T-helper 17 cell (primary cell): ENCODE measurements at regions not wholly inside any gene's neighbourhood (a gene's known extent, or its start where the extent isn't known, plus 50 kb on each side); places are given as distances from the start of the nearest gene placed in this dataset.
"Not testable (repeated sequence)": the region's sequence is repeated elsewhere in the genome, so short reads cannot be mapped to it uniquely, and the experiment has no call there.

Experiments used
- ATAC-seq: fragments of 150-1000 bp; cut with Tn5 transposase; 2 replicates; pipeline ENCODE4 v1.10.0; 2021; ENCODE audit warnings: mild to moderate bottlenecking, moderate library complexity
- DNase-seq, 3 donors: peaks; one replicate each; pipeline versions ENCODE4 v3.0.0 to v3.0.0-alpha.2; 2020 to 2021
- H3K9me3 ChIP-seq: one replicate; pipeline ENCODE4 v1.7.0; 2013; ENCODE audit warnings: low read length, mild to moderate bottlenecking; ENCODE audit not compliant: control insufficient read depth, poor library complexity, severe bottlenecking
- H3K27ac Mint-ChIP-seq: one replicate; pipeline ENCODE4 v1.8.0; 2022; ENCODE audit warnings: mild to moderate bottlenecking, moderate library complexity, mixed read lengths
- H3K27me3 Mint-ChIP-seq: one replicate; pipeline ENCODE4 v1.8.0; 2022; ENCODE audit warnings: mixed read lengths
- H3K36me3 Mint-ChIP-seq: one replicate; pipeline ENCODE4 v1.8.0; 2022; ENCODE audit warnings: low read depth, mixed read lengths
- H3K4me1 Mint-ChIP-seq: one replicate; pipeline ENCODE4 v1.8.0; 2022; ENCODE audit warnings: mild to moderate bottlenecking, mixed read lengths
- H3K4me3 Mint-ChIP-seq: one replicate; pipeline ENCODE4 v1.8.0; 2022; ENCODE audit warnings: mild to moderate bottlenecking, moderate library complexity, mixed read lengths

DNA sequence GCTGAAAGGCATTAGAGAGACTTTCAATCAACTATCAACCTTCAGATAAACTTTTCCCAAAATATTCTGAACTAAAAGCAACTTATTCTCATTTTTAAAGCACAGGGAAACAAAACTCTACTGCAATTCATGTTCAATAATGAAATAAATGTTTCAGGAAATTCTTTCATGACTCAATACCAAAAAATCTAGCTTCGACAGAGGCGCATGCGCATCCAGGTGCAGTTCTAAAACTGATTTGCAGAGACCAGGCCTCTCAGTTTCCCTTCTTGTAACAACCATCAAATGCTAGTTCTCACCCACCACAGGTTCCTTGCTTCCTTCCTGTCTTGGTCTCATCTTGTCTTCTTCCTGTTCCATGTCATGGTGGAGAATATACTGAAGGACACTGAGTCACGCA, 55.3 kb upstream of the NRBF2 start:
- H3K4me3 Mint-ChIP-seq, result no peak overlapping the region
- H3K27ac Mint-ChIP-seq, result no peak overlapping the region

GRCh38 chr10:63072951-63073350, 60.2 kb upstream of the NRBF2 start:
- Mint-ChIP-seq H3K27ac (no peak overlapping the region), H3K4me3 (no peak overlapping the region), H3K27me3 (peaks cover 69% of the 10 kb centered on the region), H3K36me3 (peaks cover 3% of the 10 kb centered on the region), H3K4me1 (peaks cover 3% of the 10 kb centered on the region)
- no peaks in the 10 kb centered on the region for H3K9me3 ChIP-seq
- DNase-seq (no peak), ATAC-seq (no peak)

More for the DNA sequence above, 55.3 kb upstream of the NRBF2 start:
- peaks cover 52% of the 10 kb centered on the region for H3K27me3 Mint-ChIP-seq
- DNase-seq, result no peak
- H3K36me3 Mint-ChIP-seq, result no peaks in the 10 kb centered on the region
- no peak for ATAC-seq
- H3K9me3 ChIP-seq, result no peaks in the 10 kb centered on the region
- H3K4me1 Mint-ChIP-seq, result peaks cover 4% of the 10 kb centered on the region

- peaks cover 3% of the 10 kb centered on the region for H3K4me1 Mint-ChIP-seq
- peaks cover 3% of the 10 kb centered on the region for H3K36me3 Mint-ChIP-seq
- peaks cover 76% of the 10 kb centered on the region for H3K27me3 Mint-ChIP-seq
- no peak overlapping the region for H3K27ac Mint-ChIP-seq
- no peak overlapping the region for H3K4me3 Mint-ChIP-seq
- ATAC-seq, result no peak
- H3K9me3 ChIP-seq, result no peaks in the 10 kb centered on the region
- DNase-seq, result no peak
These were observed 62.0 kb upstream of the NRBF2 start for GRCh38 chr10:63071145-63071544.

DNA sequence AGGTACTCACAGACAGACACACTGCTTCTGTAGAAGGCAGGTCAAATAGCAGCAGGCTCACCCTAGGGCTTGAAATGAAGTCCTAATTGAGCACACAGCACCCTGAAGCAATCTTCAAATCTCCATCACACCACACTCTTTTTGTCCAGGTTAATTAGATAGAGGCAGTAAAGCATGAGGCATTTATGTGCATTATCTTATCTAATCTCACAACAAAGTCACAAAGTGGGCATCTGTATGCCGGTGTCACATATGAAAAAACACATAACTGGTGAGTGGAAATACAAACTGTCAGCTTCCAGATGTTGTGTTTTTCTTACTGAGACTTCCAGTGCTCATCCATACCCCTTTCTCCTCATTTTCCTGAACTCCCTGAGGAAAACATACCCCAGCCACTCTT, 63.8 kb upstream of the NRBF2 start:
- H3K27ac Mint-ChIP-seq, result no peak overlapping the region
- H3K27me3 Mint-ChIP-seq, result peaks cover 74% of the 10 kb centered on the region
- no peak overlapping the region for H3K4me3 Mint-ChIP-seq
- no peak for DNase-seq
- no peak for ATAC-seq
- H3K36me3 Mint-ChIP-seq, result peaks cover 3% of the 10 kb centered on the region
- H3K4me1 Mint-ChIP-seq, result peaks cover 5% of the 10 kb centered on the region
- H3K9me3 ChIP-seq, result no peaks in the 10 kb centered on the region

DNA sequence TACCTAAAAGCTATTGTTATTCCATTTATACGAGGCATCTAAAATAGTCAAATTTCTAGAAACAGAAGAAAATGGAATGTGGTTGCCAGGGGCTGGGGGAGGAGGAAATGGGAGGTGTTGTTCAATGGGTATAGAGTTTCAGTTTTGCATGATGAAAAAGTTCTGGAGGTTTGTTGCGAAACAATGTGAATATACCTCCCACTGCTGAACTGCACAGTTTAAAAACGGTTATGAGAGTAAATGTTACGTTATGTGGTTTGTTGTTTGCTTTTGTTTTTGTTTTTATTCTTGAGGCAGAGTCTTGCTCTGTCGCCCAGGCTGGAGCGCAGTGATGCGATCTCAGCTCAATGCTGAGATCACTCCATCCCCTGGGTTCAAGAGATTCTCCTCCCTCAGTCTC, 64.9 kb upstream of the NRBF2 start:
- no peak for ATAC-seq

GRCh38 chr10:63066606-63067005, 66.5 kb upstream of the NRBF2 start:
- Mint-ChIP-seq H3K4me1 (peaks cover 5% of the 10 kb centered on the region), H3K36me3 (no peaks in the 10 kb centered on the region), H3K4me3 (no peak overlapping the region), H3K27me3 (peaks cover 73% of the 10 kb centered on the region), H3K27ac (no peak overlapping the region)
- no peaks in the 10 kb centered on the region for H3K9me3 ChIP-seq
- no peak for DNase-seq
- no peak for ATAC-seq

More for the DNA sequence above, 64.9 kb upstream of the NRBF2 start:
- peaks cover 5% of the 10 kb centered on the region for H3K4me1 Mint-ChIP-seq
- H3K27ac Mint-ChIP-seq, result no peak overlapping the region
- H3K27me3 Mint-ChIP-seq, result peaks cover 74% of the 10 kb centered on the region
- H3K4me3 Mint-ChIP-seq, result no peak overlapping the region
- DNase-seq, result no peak
- H3K9me3 ChIP-seq, result no peaks in the 10 kb centered on the region
- H3K36me3 Mint-ChIP-seq, result peaks cover 3% of the 10 kb centered on the region

- Mint-ChIP-seq H3K27ac (no peak overlapping the region), H3K36me3 (no peaks in the 10 kb centered on the region)
- no peak for DNase-seq
These were observed 68.4 kb upstream of the NRBF2 start for GRCh38 chr10:63064706-63065105.

DNA sequence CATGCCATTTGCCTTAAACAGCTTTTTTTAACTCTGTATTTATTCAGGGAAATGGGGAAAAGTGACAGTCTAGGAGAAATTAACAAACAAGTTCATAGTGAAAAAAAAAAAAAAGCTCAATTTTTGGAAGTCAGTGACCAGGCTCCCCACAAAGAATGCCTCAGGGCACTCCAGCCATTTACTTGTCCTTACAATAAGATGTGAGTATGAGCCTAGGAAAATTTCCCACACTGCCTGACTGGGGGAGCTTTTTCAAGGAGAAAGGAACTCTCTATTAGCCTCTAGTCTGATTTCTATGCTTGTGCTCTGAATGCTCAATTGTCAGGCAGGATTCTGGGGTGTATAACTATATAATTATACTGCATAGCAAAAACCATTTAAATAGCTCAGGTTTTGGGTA, 74.9 kb upstream of the NRBF2 start:
- ATAC-seq, result no peak
- Mint-ChIP-seq H3K4me3 (no peak overlapping the region), H3K4me1 (no peaks in the 10 kb centered on the region), H3K27me3 (peaks cover 19% of the 10 kb centered on the region), H3K27ac (no peak overlapping the region), H3K36me3 (no peaks in the 10 kb centered on the region)
- no peaks in the 10 kb centered on the region for H3K9me3 ChIP-seq
- DNase-seq, result no peak

More at GRCh38 chr10:63064706-63065105, 68.4 kb upstream of the NRBF2 start:
- H3K4me3 Mint-ChIP-seq, result no peak overlapping the region
- no peak for ATAC-seq
- H3K27me3 Mint-ChIP-seq, result peaks cover 60% of the 10 kb centered on the region
- peaks cover 5% of the 10 kb centered on the region for H3K4me1 Mint-ChIP-seq
- no peaks in the 10 kb centered on the region for H3K9me3 ChIP-seq

DNA sequence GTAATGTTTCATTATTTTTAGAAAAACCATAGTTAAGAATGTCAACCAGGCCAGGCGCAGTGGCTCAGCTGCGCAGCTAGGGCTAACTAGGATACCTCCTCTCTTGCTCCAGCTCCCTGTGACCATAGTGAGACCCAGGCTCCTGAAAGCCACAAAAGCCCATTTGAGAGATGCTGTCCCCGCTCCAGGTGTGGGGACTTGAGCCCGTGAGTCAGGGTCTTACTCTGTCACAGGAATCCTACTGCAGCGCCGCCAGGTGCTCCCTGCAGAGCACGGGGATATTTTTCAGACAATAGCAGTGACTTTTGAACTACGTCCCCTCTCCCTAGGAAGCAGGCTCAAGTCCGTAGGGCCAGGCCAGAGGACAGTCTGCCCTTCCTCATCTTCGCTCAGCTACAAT, 75.6 kb upstream of the NRBF2 start:
- Mint-ChIP-seq H3K27me3 (peaks cover 16% of the 10 kb centered on the region), H3K4me3 (no peak overlapping the region), H3K4me1 (no peaks in the 10 kb centered on the region), H3K27ac (no peak overlapping the region), H3K36me3 (no peaks in the 10 kb centered on the region)
- DNase-seq, result no peak
- no peak for ATAC-seq
- no peaks in the 10 kb centered on the region for H3K9me3 ChIP-seq

- no peaks in the 10 kb centered on the region for H3K9me3 ChIP-seq
- H3K27ac Mint-ChIP-seq, result no peak overlapping the region
- no peak for ATAC-seq
These were observed 77.4 kb upstream of the NRBF2 start for GRCh38 chr10:63055705-63056104.

DNA sequence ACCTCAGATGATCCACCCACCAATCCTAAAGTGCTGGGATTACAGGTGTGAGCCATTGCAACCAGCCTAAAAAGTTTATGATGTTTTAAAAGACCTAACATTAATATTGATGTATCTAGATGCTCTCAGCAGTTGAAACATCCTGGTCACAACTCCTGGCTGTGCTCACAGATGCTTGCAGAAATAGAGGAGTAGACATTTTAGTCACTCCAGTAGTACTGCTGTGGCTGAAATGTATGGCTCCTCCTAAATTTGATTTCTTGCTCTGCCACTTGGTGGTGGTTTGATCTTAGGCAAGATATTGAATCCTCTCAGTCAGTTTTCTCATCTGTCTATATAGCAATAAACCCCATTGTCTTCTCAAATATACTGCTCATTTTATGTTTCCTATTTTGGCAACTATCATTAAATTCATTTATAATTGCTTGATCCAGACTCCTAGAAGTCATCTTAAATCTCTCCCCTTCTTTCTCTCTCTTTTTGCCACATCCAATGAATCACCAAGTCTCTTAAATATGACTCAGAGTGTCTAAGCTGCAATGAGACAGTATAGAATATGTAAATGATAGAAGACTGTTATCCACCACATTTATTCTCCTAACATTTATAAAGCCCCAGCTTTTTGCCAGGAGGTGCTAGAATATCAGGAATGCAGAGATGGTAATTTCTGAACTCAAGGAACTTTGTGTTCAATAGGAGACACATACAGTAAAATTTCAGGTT, 78.1 kb upstream of the NRBF2 start:
- DNase-seq (no peak), ATAC-seq (no peak)
- Mint-ChIP-seq H3K4me1 (no peaks in the 10 kb centered on the region), H3K36me3 (no peaks in the 10 kb centered on the region), H3K27me3 (peaks cover 17% of the 10 kb centered on the region), H3K4me3 (no peak overlapping the region), H3K27ac (no peak overlapping the region)
- H3K9me3 ChIP-seq, result no peaks in the 10 kb centered on the region

More at GRCh38 chr10:63055705-63056104, 77.4 kb upstream of the NRBF2 start:
- Mint-ChIP-seq H3K36me3 (no peaks in the 10 kb centered on the region), H3K4me1 (no peaks in the 10 kb centered on the region), H3K27me3 (peaks cover 12% of the 10 kb centered on the region), H3K4me3 (no peak overlapping the region)
- DNase-seq, result no peak

DNA sequence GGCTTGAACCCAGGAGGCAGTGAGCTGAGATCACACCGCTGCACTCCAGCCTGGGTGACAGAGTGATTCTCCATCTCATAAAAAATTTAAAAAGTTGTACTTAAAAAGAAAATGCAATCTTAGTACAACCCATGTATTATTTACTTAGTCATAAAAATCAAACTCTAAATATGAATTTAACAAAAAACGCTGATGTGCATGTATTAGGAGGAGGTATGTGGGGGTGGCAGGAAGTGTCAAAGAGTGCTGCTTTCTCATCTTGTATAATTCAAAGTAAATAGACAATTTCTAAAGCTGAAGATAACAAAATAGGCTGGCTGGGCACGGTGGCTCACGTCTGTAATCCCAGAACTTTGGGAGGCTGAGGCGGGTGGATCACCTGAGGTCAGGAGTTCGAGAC, 81.0 kb upstream of the NRBF2 start:
- Mint-ChIP-seq H3K4me3 (no peak overlapping the region), H3K27ac (no peak overlapping the region), H3K27me3 (peaks cover 21% of the 10 kb centered on the region), H3K4me1 (no peaks in the 10 kb centered on the region), H3K36me3 (no peaks in the 10 kb centered on the region)
- ATAC-seq (no peak), DNase-seq (no peak)
- H3K9me3 ChIP-seq, result no peaks in the 10 kb centered on the region

- DNase-seq, result no peak
- Mint-ChIP-seq H3K4me1 (no peaks in the 10 kb centered on the region), H3K4me3 (no peak overlapping the region), H3K36me3 (peaks cover 4% of the 10 kb centered on the region), H3K27me3 (peaks cover 30% of the 10 kb centered on the region), H3K27ac (no peak overlapping the region)
- no peaks in the 10 kb centered on the region for H3K9me3 ChIP-seq
- ATAC-seq, result no peak
These were observed 90.9 kb upstream of the NRBF2 start for GRCh38 chr10:63042256-63042655.

GRCh38 chr10:63033616-63034185, 99.4 kb upstream of the NRBF2 start:
- not testable (repeated sequence) for H3K4me1 Mint-ChIP-seq, H3K36me3 Mint-ChIP-seq, DNase-seq, H3K4me3 Mint-ChIP-seq, ATAC-seq, H3K9me3 ChIP-seq, H3K27ac Mint-ChIP-seq
- peaks cover 10% of the 10 kb centered on the region for H3K27me3 Mint-ChIP-seq
